ENCODE measurements at regions not wholly inside any gene's neighbourhood (a gene's known extent, or its start where the extent isn't known, plus 50 kb on each side); places are given as distances from the start of the nearest gene placed in this dataset.

GRCh38 chr15:95549168-95549738, 781.2 kb upstream of the NR2F2 start:
- ATAC-seq = no peak
- Mint-ChIP-seq H3K27me3 (peaks cover 12% of the 10 kb centered on the region), H3K27ac (no peak overlapping the region), H3K9me3 (peaks cover 5% of the 10 kb centered on the region), H3K4me3 (no peak overlapping the region), H3K4me1 (no peaks in the 10 kb centered on the region), H3K36me3 (ENCODE audit: low read depth) (no peaks in the 10 kb centered on the region)
- no peak for DNase-seq

GRCh38 chr15:95550702-95551101, 779.8 kb upstream of the NR2F2 start:
- H3K27me3 Mint-ChIP-seq = peaks cover 13% of the 10 kb centered on the region
- ATAC-seq (no peak), DNase-seq (no peak)
- H3K27ac Mint-ChIP-seq = no peak overlapping the region
- H3K4me1 Mint-ChIP-seq = no peaks in the 10 kb centered on the region
- H3K4me3 Mint-ChIP-seq = no peak overlapping the region
- no peaks in the 10 kb centered on the region for H3K9me3 Mint-ChIP-seq
- H3K36me3 Mint-ChIP-seq (ENCODE audit: low read depth) = no peaks in the 10 kb centered on the region

- H3K36me3 Mint-ChIP-seq (ENCODE audit: low read depth) = no peaks in the 10 kb centered on the region
- peaks cover 26% of the 10 kb centered on the region for H3K27me3 Mint-ChIP-seq
- H3K4me3 Mint-ChIP-seq = no peak overlapping the region
- DNase-seq (no peak), ATAC-seq (no peak)
- H3K9me3 Mint-ChIP-seq = no peaks in the 10 kb centered on the region
- H3K27ac Mint-ChIP-seq = no peak overlapping the region
- H3K4me1 Mint-ChIP-seq = peaks cover 10% of the 10 kb centered on the region
These were observed 774.3 kb upstream of the NR2F2 start for GRCh38 chr15:95556225-95556624.

DNA sequence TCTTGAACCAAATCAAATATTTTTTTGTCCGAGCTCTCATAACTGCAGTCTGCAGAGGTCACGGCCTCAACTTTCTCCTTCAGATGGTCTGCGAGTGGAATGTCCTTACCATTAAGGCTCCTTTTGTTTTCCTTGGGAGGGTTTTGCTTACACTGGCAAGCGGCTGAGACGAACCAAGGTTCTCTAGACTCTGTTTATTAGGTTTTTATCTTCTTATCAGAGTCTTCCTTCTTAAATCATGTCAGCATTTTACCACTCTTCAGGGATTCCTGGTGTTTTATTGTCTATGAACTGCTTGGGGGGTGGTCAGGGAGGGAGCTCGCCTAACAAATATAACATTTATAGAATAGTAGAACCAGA, 773.7 kb upstream of the NR2F2 start:
- Mint-ChIP-seq H3K27ac (no peak overlapping the region), H3K4me1 (peaks cover 10% of the 10 kb centered on the region), H3K9me3 (no peaks in the 10 kb centered on the region), H3K4me3 (no peak overlapping the region), H3K27me3 (peaks cover 29% of the 10 kb centered on the region), H3K36me3 (ENCODE audit: low read depth) (no peaks in the 10 kb centered on the region)
- ATAC-seq (no peak), DNase-seq (no peak)

- no peak overlapping the region for H3K27ac Mint-ChIP-seq
- H3K4me1 Mint-ChIP-seq = peaks cover 10% of the 10 kb centered on the region
- H3K4me3 Mint-ChIP-seq = no peak overlapping the region
- DNase-seq (no peak), ATAC-seq (peak; percentile 52)
- H3K27me3 Mint-ChIP-seq = peaks cover 29% of the 10 kb centered on the region
- H3K36me3 Mint-ChIP-seq (ENCODE audit: low read depth) = no peaks in the 10 kb centered on the region
- H3K9me3 Mint-ChIP-seq = no peaks in the 10 kb centered on the region
These were observed 773.1 kb upstream of the NR2F2 start for GRCh38 chr15:95557226-95558046.

GRCh38 chr15:95558131-95558530, 772.4 kb upstream of the NR2F2 start:
- Mint-ChIP-seq H3K9me3 (no peaks in the 10 kb centered on the region), H3K4me3 (no peak overlapping the region), H3K27me3 (peaks cover 29% of the 10 kb centered on the region), H3K27ac (no peak overlapping the region), H3K36me3 (ENCODE audit: low read depth) (no peaks in the 10 kb centered on the region), H3K4me1 (peaks cover 10% of the 10 kb centered on the region)
- DNase-seq (no peak), ATAC-seq (no peak)

DNA sequence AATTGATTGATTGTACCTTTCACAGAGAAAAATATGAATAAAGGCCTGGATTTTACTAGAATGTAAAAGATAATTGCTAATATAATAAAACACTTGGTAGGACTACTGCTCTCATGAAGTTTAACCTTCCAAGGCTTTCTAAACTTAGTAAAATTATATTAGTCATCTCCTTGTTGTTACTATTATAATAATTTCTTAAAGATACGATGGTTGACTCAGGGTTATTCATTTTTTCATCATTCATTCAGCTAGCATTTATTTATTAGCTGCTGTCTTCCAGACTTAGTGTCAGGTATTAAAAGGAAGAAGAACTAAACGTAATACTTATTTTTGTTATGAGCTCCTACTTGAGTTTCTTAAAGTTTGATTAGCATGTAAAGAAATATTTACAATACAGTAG, 771.6 kb upstream of the NR2F2 start:
- no peaks in the 10 kb centered on the region for H3K36me3 Mint-ChIP-seq (ENCODE audit: low read depth)

GRCh38 chr15:95559875-95560394, 770.6 kb upstream of the NR2F2 start:
- H3K36me3 Mint-ChIP-seq (ENCODE audit: low read depth) = no peaks in the 10 kb centered on the region
- DNase-seq (no peak), ATAC-seq (no peak)
- peaks cover 29% of the 10 kb centered on the region for H3K27me3 Mint-ChIP-seq
- H3K27ac Mint-ChIP-seq = no peak overlapping the region
- no peak overlapping the region for H3K4me3 Mint-ChIP-seq
- peaks cover 10% of the 10 kb centered on the region for H3K4me1 Mint-ChIP-seq
- H3K9me3 Mint-ChIP-seq = no peaks in the 10 kb centered on the region

More for the DNA sequence above, 771.6 kb upstream of the NR2F2 start:
- Mint-ChIP-seq H3K9me3 (no peaks in the 10 kb centered on the region), H3K4me1 (peaks cover 10% of the 10 kb centered on the region), H3K27ac (no peak overlapping the region), H3K4me3 (no peak overlapping the region), H3K27me3 (peaks cover 29% of the 10 kb centered on the region)
- no peak for ATAC-seq
- DNase-seq = no peak

- Mint-ChIP-seq H3K27ac (no peak overlapping the region), H3K9me3 (no peaks in the 10 kb centered on the region), H3K4me1 (peaks cover 10% of the 10 kb centered on the region), H3K36me3 (ENCODE audit: low read depth) (no peaks in the 10 kb centered on the region), H3K27me3 (peaks cover 23% of the 10 kb centered on the region), H3K4me3 (no peak overlapping the region)
- DNase-seq (no peak), ATAC-seq (no peak)
These were observed 769.0 kb upstream of the NR2F2 start for GRCh38 chr15:95561463-95561862.

- H3K27me3 Mint-ChIP-seq = peaks cover 20% of the 10 kb centered on the region
- DNase-seq (no peak), ATAC-seq (no peak)
- H3K4me1 Mint-ChIP-seq = no peaks in the 10 kb centered on the region
- no peaks in the 10 kb centered on the region for H3K9me3 Mint-ChIP-seq
- no peaks in the 10 kb centered on the region for H3K36me3 Mint-ChIP-seq (ENCODE audit: low read depth)
- no peak overlapping the region for H3K27ac Mint-ChIP-seq
- H3K4me3 Mint-ChIP-seq = no peak overlapping the region
These were observed 766.9 kb upstream of the NR2F2 start for GRCh38 chr15:95563634-95564033.

GRCh38 chr15:95565016-95565600, 765.4 kb upstream of the NR2F2 start:
- no peaks in the 10 kb centered on the region for H3K36me3 Mint-ChIP-seq (ENCODE audit: low read depth)
- no peaks in the 10 kb centered on the region for H3K4me1 Mint-ChIP-seq
- H3K27me3 Mint-ChIP-seq = peaks cover 11% of the 10 kb centered on the region
- no peak overlapping the region for H3K27ac Mint-ChIP-seq
- H3K4me3 Mint-ChIP-seq = no peak overlapping the region
- H3K9me3 Mint-ChIP-seq = no peaks in the 10 kb centered on the region
- DNase-seq (no peak), ATAC-seq (no peak)

- Mint-ChIP-seq H3K36me3 (ENCODE audit: low read depth) (no peaks in the 10 kb centered on the region), H3K9me3 (no peaks in the 10 kb centered on the region), H3K4me3 (no peak overlapping the region), H3K4me1 (no peaks in the 10 kb centered on the region), H3K27me3 (peaks cover 11% of the 10 kb centered on the region), H3K27ac (no peak overlapping the region)
- DNase-seq (no peak), ATAC-seq (no peak)
These were observed 764.8 kb upstream of the NR2F2 start for GRCh38 chr15:95565690-95566089.

DNA sequence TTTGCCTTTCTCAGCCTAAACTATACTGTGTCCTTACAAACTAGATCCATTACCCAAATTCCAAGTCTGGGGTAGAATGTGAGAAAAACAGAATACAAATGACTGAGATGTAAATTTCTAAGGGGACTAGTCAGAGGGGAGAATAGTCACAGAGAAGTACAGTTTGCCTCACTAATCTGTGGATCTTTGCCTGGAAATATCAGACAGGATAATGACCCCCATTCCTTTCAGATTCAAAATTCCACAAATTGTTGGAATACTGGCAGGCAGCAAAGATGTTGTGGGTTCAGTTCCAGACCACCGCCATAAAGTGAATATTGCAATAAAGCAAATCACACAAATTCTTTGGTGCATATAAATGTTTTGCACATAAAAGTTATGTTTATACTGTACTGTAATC, 762.8 kb upstream of the NR2F2 start:
- Mint-ChIP-seq H3K36me3 (ENCODE audit: low read depth) (no peaks in the 10 kb centered on the region), H3K4me1 (no peaks in the 10 kb centered on the region), H3K27me3 (peaks cover 12% of the 10 kb centered on the region), H3K9me3 (peaks cover 11% of the 10 kb centered on the region), H3K4me3 (no peak overlapping the region), H3K27ac (no peak overlapping the region)
- DNase-seq (no peak), ATAC-seq (no peak)

DNA sequence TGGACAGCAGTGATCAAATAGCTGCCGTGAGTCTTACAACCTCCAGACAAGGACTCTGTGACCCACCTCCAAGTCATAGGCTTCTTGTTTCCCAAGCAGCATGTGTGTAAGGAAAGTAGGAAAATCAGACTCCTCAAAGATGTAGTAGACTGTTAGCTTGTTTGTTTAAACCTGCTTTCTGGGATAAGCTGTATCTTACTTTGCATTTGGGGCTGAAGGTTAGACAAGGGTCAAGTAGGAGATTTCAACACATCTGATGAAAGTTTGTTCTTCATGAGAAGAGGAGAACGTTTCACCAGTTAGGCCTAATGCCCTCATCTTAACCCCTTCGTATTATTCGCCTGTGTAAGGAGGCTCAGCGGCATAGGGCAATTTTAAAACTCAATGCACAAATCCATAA, 756.4 kb upstream of the NR2F2 start:
- H3K27ac Mint-ChIP-seq = no peak overlapping the region
- H3K36me3 Mint-ChIP-seq (ENCODE audit: low read depth) = no peaks in the 10 kb centered on the region
- H3K9me3 Mint-ChIP-seq = peaks cover 14% of the 10 kb centered on the region
- H3K27me3 Mint-ChIP-seq = peaks cover 11% of the 10 kb centered on the region
- ATAC-seq (no peak), DNase-seq (no peak)
- H3K4me3 Mint-ChIP-seq = no peak overlapping the region
- H3K4me1 Mint-ChIP-seq = no peaks in the 10 kb centered on the region

- Mint-ChIP-seq H3K27me3 (peaks cover 8% of the 10 kb centered on the region), H3K4me1 (no peaks in the 10 kb centered on the region), H3K9me3 (peaks cover under 1% of the 10 kb centered on the region), H3K36me3 (ENCODE audit: low read depth) (no peaks in the 10 kb centered on the region), H3K4me3 (no peak overlapping the region), H3K27ac (no peak overlapping the region)
- ATAC-seq = no peak
- no peak for DNase-seq
These were observed 752.6 kb upstream of the NR2F2 start for GRCh38 chr15:95577927-95578326.

Data from activated naive CD8-positive, alpha-beta T cell treated with anti-CD3 and anti-CD28 coated beads, Interleukin-2, amount 50 U/mL, for 24 hours (primary cell).